OCI-LY3 (cell line): ENCODE measurements at regions not wholly inside any gene's neighbourhood (a gene's known extent, or its start where the extent isn't known, plus 50 kb on each side); places are given as distances from the start of the nearest gene placed in this dataset.

Experiments used
- H2AFZ ChIP-seq: fragments of 200-600, 300-600 bp; shearing (Covaris generic); 2 replicates; pipeline ENCODE4 v1.6.0; 2014; ENCODE audit warnings: antibody characterized with exemption, low read depth, low read length
- H3K27ac ChIP-seq: fragments of 200-600, 300-600 bp; sonication (generic); 2 replicates; pipeline ENCODE4 v1.5.1; 2014; ENCODE audit warnings: mild to moderate bottlenecking, low read length, moderate library complexity, mixed read lengths
- H3K27me3 ChIP-seq: fragments of 200-600, 300-600 bp; sonication (generic); 2 replicates; pipeline ENCODE4 v1.6.1; 2014; ENCODE audit warnings: low read depth, low read length, mixed read lengths
- H3K36me3 ChIP-seq: fragments of 200-600, 300-600 bp; sonication (generic); replicated peaks from 2 replicates; pipeline ENCODE3; 2014; ENCODE audit warnings: low read depth, low read length, mixed read lengths
- H3K4me1 ChIP-seq: fragments of 300-600, 200-600 bp; sonication (generic); 2 replicates; pipeline ENCODE4 v1.6.1; 2014; ENCODE audit warnings: low read length, mixed read lengths
- H3K4me2 ChIP-seq: fragments of 200-600, 300-600 bp; sonication (generic); 2 replicates; pipeline ENCODE4 v1.6.1; 2014; ENCODE audit warnings: low read length, mixed read lengths
- H3K4me3 ChIP-seq: fragments of 300-600, 200-600 bp; sonication (generic); 2 replicates; pipeline ENCODE4 v1.5.1; 2014; ENCODE audit warnings: antibody characterized with exemption, mild to moderate bottlenecking, low read length, moderate library complexity
- H3K79me2 ChIP-seq: fragments of 300-600, 200-600 bp; shearing (Covaris generic); 2 replicates; pipeline ENCODE4 v1.6.1; 2014; ENCODE audit warnings: mild to moderate bottlenecking, low read length, mixed read lengths
- H3K9ac ChIP-seq: fragments of 300-600, 200-600 bp; shearing (Covaris generic); 2 replicates; pipeline ENCODE4 v1.6.0; 2014; ENCODE audit warnings: mild to moderate bottlenecking, low read length, moderate library complexity
- H3K9me3 ChIP-seq: fragments of 200-600, 300-600 bp; shearing (Covaris generic); 2 replicates; pipeline ENCODE4 v1.6.1; 2014; ENCODE audit warnings: low read length, mixed read lengths; ENCODE audit not compliant: insufficient read depth
- H4K20me1 ChIP-seq: fragments of 200-600, 300-600 bp; sonication (generic); 2 replicates; pipeline ENCODE4 v1.6.1; 2016; ENCODE audit warnings: low read length, mixed read lengths; ENCODE audit not compliant: insufficient read depth
- EZH2phosphoT487 ChIP-seq: fragments of 200-600 bp; shearing (Covaris generic); IDR thresholded peaks from 2 replicates; pipeline ENCODE4 v1.6.1; 2018; ENCODE audit warnings: antibody characterized with exemption, mixed run types, low read depth
- TF ChIP-seq, protein P1 (sequence below): fragments of 200-600, 300-600 bp; sonication (generic); IDR thresholded peaks from 2 replicates; pipeline ENCODE4 v1.5.1; 2014; ENCODE audit warnings: antibody characterized with exemption, low read length, low read depth

DNA sequence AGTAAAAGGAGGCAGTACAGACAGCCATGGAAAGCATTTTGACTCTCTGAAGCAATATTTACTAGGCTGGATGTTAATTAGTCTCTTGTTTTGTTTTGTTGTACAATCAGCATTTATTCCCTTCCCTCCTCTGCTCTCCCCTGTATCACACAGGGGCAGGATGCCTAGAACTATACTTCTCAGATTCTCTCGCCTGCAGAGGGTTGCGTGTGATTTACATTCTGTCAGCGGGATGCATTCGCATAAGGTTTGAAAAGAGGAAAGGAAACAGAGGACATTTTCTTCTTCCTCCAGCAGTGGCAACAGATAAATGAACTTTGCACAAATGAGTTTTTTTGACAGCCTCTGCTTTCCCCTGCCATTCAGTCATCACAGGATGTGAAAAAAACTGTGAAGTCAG is 188.3 kb downstream of the RSL24D1 start:
- peak overlapping the region; percentile 12; the same call in 1 of the 2 replicates for H3K4me2 ChIP-seq
- no peaks in the 10 kb centered on the region for H3K4me1 ChIP-seq
- H3K27me3 ChIP-seq, result no peaks in the 10 kb centered on the region
- TF ChIP-seq, protein P1, sequence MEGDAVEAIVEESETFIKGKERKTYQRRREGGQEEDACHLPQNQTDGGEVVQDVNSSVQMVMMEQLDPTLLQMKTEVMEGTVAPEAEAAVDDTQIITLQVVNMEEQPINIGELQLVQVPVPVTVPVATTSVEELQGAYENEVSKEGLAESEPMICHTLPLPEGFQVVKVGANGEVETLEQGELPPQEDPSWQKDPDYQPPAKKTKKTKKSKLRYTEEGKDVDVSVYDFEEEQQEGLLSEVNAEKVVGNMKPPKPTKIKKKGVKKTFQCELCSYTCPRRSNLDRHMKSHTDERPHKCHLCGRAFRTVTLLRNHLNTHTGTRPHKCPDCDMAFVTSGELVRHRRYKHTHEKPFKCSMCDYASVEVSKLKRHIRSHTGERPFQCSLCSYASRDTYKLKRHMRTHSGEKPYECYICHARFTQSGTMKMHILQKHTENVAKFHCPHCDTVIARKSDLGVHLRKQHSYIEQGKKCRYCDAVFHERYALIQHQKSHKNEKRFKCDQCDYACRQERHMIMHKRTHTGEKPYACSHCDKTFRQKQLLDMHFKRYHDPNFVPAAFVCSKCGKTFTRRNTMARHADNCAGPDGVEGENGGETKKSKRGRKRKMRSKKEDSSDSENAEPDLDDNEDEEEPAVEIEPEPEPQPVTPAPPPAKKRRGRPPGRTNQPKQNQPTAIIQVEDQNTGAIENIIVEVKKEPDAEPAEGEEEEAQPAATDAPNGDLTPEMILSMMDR, result no peak
- TF ChIP-seq EZH2phosphoT487, result no peak
- no peak overlapping the region for H3K9ac ChIP-seq
- no peak overlapping the region for H3K4me3 ChIP-seq
- no peaks in the 10 kb centered on the region for H3K36me3 ChIP-seq
- H4K20me1 ChIP-seq, result no peaks in the 10 kb centered on the region
- no peaks in the 10 kb centered on the region for H3K79me2 ChIP-seq
- no peak overlapping the region for H3K27ac ChIP-seq
- H2AFZ ChIP-seq, result 0 out of 2 replicates have a peak overlapping the region, but pooled peaks have one; percentile 21
- no peaks in the 10 kb centered on the region for H3K9me3 ChIP-seq

DNA sequence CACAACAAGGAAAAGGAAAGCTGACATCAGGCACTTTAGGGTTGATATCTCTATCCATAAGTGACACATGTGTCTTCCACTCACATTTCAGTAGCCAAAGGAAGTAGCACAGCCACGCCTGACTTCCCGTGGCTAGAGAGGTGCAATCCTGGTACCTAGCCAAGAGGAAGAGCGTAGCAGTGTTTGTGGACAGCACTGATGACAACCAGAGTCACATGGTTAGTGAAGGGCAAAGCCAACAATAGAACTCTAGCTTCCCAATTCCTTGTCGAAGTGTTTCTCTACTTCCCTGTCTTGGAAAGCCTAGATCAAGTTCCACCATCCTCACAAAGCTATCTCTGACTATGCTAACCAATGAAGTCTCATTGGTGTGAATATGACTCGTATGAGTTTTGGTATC is 189.2 kb downstream of the RSL24D1 start:
- no peaks in the 10 kb centered on the region for H3K36me3 ChIP-seq
- H3K27me3 ChIP-seq, result no peaks in the 10 kb centered on the region
- no peak overlapping the region for H3K4me3 ChIP-seq
- no peaks in the 10 kb centered on the region for H4K20me1 ChIP-seq
- H3K79me2 ChIP-seq, result no peaks in the 10 kb centered on the region
- no peak overlapping the region for H3K27ac ChIP-seq
- no peaks in the 10 kb centered on the region for H3K9me3 ChIP-seq
- H3K4me2 ChIP-seq, result no peak overlapping the region
- TF ChIP-seq EZH2phosphoT487, result no peak
- TF ChIP-seq, protein P1, result no peak
- no peaks in the 10 kb centered on the region for H3K4me1 ChIP-seq
- H3K9ac ChIP-seq, result no peak overlapping the region
- no peak overlapping the region for H2AFZ ChIP-seq

DNA sequence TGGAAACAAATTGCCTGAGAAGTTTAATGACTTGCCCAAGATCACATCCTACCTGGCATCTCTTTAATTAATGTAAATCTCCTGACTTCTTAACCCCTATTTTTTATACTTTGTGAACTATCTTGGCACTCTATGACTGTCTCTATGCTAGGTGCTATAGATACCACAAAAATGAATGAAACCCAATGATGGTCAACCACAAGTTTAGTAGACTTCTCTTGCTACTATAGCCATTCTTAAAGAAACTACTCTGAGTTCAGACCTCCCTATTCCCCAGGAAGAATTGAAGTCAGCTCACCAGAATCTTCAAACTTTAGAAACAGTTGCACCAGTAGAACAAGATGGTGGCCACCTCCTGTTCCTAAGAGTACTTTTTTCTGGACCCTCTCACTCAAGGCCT is 191.1 kb downstream of the RSL24D1 start:
- Histone ChIP-seq H3K9me3 (no peaks in the 10 kb centered on the region), H3K4me1 (no peaks in the 10 kb centered on the region), H4K20me1 (no peaks in the 10 kb centered on the region), H3K9ac (no peak overlapping the region), H3K4me2 (no peak overlapping the region), H3K27me3 (no peaks in the 10 kb centered on the region), H3K4me3 (no peak overlapping the region), H3K36me3 (no peaks in the 10 kb centered on the region), H3K27ac (no peak overlapping the region), H2AFZ (no peak overlapping the region), H3K79me2 (no peaks in the 10 kb centered on the region)
- no peak for TF ChIP-seq EZH2phosphoT487
- TF ChIP-seq, protein P1, result no peak

DNA sequence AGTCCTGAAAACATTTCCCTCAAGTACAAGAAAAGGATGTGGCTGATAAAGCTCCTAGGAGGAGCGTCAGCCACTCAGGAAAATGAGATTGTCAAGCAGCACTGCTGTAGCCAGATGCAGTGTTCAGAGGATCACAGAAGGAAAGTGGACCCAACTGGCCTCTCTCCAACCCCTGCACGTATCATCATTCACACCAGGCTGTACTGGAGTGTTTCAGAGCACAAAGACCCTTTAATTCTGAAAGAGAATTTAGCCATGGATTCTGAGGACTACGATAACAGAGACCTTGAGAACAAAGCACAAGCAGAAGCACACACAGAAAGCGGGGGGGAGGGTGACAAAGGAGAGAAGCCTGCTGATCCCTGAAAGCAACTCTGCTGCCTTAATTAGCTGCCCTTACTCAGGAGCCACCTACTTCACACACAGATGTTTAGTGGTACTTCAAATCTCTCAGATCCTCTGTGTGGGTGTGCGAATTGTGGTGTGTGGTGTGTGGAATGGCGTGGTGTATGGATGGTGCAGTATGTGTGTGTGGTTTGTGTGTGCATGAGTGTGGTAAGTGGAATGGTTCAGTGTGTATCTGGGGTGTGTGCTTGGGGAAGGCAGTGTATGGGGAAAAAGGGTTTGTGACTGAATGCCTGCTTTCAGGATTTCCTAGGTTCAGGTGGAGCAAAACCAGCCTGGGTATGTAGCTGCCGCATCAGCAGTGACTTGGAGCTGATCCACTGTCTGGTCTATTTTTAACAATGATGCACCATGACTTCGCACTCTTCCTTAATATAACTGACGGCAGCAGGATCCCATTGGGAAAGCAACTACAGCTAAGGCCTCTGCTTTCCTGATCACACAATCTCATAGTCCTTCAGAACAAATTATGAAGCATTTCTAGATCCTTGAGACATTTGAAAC is 192.5 kb downstream of the RSL24D1 start:
- no peak overlapping the region for H2AFZ ChIP-seq

More for the DNA sequence above, 192.5 kb downstream of the RSL24D1 start:
- no peak overlapping the region for H3K4me3 ChIP-seq
- no peak overlapping the region for H3K4me2 ChIP-seq
- H3K79me2 ChIP-seq, result no peaks in the 10 kb centered on the region
- no peaks in the 10 kb centered on the region for H3K36me3 ChIP-seq
- no peaks in the 10 kb centered on the region for H3K4me1 ChIP-seq
- H3K27ac ChIP-seq, result no peak overlapping the region
- no peak overlapping the region for H3K9ac ChIP-seq
- no peaks in the 10 kb centered on the region for H4K20me1 ChIP-seq
- H3K9me3 ChIP-seq, result no peaks in the 10 kb centered on the region
- H3K27me3 ChIP-seq, result no peaks in the 10 kb centered on the region
- no peak for TF ChIP-seq EZH2phosphoT487
- TF ChIP-seq, protein P1, result no peak
